ENCODE measurements at regions not wholly inside any gene's neighbourhood (a gene's known extent, or its start where the extent isn't known, plus 50 kb on each side); places are given as distances from the start of the nearest gene placed in this dataset.

DNA sequence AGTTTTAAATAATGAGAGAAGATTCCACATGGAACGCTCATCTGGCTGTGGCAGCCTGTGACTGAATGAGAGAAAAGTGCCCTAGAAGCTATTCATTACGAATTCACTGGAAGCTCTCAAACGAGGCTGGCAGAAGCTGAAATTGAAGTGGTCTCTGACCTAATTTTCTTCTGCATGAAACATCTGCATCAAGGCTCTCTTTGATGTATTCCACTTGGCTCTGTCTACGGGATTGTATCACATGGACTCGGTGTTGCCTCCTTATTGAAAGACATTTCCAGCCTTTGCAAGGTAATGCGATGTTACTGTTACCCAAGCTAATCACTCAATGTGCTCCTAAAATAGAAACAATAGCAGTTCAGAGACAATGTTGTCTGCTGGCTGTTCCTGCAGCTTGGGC, 246.9 kb upstream of the ZNF462 start (continued):
- TF ChIP-seq TAF7 (optimal IDR thresholded peaks at IDR 0.05; ENCODE audit: borderline replicate concordance, low read depth, low read length) (no peak), ZNF274 (IDR thresholded peaks at IDR 0.05; ENCODE audit: borderline replicate concordance, extremely low read depth, low read length) (no peak), EGR1 (IDR thresholded peaks at IDR 0.05; ENCODE audit: borderline replicate concordance, low read depth, low read length) (no peak), RXRA (IDR thresholded peaks at IDR 0.05; ENCODE audit: insufficient read depth, low read depth, low read length) (no peak)

Data from H1 (cell line).